NCI-H1694 treated with DMSO at 0.1 percent for 48 hours (cell line): ENCODE measurements at regions not wholly inside any gene's neighbourhood (a gene's known extent, or its start where the extent isn't known, plus 50 kb on each side); places are given as distances from the start of the nearest gene placed in this dataset.
"Not testable (repeated sequence)": the region's sequence is repeated elsewhere in the genome, so short reads cannot be mapped to it uniquely, and the experiment has no call there.

ENCODE experiments used
- DNase-seq: peaks from one replicate; lab custom pipeline; 2025; lab: John Stamatoyannopoulos, UW

DNA sequence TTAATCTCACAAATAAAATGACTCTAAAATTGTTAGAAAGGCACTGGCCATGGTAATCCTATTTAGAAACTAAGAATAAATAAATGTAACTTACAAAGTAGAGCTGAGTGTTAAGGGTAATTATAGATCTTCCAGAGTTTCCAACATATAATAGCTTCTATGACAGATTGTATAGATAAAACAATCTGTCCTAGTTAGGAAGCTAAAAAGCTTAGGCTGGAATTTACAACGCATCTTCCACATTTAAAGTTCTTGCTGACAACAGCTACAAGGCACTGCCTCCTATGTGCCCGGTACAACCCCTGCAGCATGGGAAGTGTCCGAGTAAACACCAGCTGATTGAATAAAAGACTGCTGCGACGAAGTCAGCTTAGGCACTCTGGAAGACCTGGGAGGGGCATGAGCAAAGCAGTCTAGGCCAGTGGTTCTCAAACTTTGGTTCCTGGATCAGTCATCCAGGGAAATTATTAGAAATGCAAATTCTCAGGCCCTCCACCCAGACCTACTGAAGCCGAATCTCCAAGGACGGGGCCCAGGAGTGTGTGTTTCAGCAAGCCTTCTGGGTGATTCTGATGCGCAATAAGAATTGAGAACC, 635.6 kb upstream of the TBX3 start:
- no peak for DNase-seq

DNA sequence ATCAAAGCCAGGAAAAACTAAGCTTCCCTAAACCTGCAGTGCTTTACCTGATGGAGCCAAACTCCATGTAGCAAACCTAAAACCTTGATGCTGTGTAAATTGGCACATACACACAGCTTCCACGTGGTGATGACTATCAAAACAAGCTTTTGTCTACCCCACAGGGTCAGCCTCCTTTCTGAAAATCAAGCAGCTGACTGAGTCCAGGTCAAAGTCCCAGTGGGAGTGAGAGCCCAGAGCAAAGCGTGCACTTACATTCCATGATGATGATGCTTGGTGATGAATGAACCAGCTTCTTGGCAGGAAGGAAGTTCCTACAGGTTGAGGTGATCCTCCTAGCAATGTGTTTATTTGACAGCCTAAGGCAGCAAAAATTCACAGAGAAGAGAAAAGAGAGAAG, 630.0 kb upstream of the TBX3 start:
- no peak for DNase-seq

DNA sequence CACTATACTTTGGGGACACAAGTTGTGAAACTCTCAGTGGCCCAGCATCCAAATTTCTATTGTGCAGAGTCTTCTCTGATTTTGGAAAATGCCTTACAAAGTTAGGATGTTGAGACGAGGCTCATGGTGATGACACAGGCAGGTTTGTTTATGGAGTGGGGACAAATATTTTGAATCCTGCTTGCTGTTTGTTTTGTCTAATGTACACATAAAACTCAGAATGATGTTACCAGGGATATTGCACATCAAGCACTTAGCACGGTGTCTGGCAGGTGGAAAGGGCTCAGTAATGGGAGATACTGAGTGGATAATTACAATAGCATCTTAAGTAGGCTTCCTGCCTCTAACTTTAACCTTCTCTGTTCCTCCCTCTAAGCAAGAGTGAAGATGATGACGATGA, 628.9 kb upstream of the TBX3 start:
- no peak for DNase-seq

DNA sequence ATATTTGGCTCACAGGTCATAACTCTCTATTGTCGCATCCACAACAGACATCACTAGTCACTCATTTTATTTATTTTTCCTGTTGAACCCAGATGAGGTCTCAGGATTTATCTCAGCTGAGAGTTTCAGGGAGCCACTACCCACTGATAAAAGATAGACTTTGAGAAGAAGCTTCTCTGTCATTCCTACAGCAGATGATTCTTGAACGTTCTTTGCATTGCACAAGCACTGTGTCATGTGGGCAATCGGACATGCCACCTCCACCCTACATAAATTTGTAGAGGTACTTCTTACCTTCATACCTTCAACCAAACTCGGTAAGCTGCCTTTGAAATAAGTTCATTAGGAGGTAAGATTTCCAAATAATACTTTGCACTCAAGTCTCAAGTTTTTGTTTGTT, 627.9 kb upstream of the TBX3 start:
- no peak for DNase-seq

DNA sequence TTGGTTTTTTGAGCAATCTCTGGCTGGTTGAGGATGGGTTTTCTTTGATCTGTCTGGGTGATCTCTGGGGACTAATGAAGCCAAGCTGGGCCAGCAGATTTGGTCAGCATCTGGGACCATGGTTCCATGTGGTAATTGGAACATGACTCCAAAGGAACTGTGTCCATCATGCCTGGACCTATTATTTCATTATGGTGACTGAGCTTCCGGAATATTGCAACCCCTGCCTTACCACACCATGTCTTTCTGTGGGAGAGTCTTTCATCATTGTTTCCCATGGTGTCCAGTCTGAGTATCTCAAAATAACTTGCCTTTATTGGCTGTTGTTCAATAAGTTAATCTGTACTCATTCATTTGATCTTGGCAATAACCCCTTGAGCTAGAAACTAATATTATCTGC, 624.9 kb upstream of the TBX3 start:
- DNase-seq = no peak

DNA sequence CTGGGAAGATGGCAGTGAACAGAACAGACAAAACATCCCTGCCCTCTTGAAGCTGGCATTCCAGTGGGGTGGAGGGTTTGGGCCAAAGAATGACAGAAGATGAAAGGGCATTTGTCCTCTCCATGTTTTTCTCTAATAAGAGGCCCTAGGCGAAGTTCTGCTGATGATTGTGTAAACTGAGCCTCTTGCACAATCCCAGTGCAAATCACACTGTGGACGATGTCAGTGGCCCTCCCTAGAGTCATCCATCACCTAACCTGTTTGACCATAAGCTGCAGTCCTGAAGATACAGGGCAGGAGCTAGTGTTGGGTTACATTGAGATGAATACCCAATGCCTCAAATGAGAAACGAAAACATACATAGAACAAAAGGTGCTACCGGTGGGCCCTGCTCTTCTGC, 622.4 kb upstream of the TBX3 start:
- no peak for DNase-seq

DNA sequence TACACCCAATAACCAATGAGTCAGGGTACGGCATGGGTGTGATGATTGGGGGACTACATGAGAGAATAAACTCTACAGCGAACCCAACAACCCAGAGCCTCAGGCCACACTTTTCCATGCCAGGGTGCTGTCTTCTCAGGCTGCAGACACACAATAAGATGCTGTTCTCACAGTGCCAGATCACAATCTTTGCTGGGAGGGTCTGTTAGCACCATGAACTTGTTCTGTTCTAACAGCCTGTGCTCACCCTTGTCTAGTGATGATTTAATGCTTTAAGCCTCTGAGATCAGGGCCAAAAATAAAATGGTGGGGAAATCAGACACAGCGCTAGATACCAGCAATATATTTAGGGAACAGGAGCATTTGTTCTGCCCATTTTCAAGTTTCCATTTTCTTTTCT, 621.9 kb upstream of the TBX3 start:
- no peak for DNase-seq

DNA sequence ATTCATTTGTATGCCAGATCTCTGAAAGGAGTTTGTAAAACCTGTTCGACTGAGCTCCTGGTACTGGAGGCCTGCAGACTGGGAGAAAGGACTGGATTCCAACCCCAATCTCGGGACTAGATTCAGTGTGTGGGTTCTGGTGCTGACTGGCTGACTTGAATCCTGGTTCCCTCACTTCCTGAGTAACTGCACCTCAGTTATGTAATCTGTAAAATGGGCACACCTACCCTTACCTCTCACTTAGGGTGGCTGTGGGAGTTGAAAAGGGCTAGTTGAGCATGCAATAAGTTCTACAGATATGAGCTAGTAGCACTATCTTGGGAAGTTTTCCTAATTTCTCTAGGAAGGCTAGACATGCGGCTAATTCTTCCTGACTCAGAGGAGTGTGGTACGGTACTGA, 621.3 kb upstream of the TBX3 start:
- no peak for DNase-seq

DNA sequence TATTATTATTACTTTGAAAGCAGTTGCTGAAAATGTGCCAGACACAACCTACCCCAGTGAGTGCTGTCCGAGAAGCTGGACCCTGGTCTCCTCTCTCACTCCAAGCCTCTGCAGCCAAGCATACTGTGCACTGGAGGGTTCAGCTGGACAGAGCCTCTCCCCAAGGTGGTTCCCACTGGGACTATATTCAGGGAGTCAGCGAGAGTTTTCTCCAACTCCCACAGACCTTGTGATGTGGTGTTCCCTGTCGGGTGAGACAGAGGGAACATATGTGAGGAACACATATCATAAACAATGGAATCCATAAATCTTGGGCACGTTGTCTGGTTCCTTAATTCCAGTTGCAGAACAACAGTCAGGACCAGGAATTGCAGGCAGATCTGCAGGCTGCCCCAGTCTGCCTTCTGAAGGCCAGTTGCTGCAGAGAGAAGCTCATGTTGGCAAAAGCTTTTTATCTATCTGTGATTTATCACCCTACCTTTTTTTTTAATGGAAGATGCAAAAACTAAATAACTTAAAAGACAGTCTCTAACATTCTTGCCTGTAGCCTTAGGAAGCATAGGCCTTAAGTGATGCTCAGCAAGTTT, 619.8 kb upstream of the TBX3 start:
- no peak for DNase-seq

DNA sequence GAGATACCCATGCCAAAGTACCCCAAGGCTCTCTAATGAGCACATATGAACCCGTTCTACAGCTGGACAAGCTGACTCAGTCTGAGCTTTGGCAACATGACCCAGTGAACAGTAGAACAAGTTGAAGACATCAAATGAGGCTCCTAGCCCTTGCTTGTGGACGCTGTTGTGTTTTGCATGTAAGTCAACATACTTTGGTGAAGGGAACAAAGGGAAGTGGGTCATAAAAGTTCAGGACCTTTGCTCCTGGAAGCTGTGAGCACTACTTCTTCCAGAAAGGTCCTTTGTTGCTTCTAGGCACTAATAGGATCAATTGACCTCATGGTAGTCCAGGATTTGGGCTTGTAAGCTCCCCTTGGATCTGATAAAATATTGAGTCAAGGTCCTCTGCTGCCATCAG, 613.5 kb upstream of the TBX3 start:
- no peak for DNase-seq

DNA sequence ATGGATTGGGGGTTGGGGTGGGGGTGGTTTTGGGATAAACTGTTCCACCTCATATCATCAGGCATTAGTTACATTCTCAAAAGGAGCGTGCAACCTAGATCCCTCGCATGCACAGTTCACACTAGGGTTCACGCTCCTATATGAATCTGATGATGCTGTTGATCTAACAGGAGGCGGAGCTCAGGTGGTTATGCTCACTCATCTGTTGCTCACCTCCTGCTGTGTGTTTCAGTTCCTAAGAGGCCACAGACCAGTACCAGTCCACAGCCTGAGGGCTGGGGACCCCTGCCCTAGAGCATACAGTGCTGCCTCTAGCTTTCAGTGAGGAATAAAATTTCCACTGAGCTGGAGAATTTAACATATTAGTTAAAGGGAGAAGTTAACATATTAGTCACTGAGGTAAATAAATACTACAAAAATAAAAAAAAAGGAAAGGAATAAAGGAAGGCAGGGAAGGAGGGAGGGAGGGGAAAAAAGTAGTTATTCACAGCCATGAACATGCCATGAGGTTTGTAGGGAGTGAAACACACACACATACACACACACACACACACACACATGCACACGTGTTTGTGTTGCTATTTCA, 612.7 kb upstream of the TBX3 start:
- DNase-seq = no peak

DNA sequence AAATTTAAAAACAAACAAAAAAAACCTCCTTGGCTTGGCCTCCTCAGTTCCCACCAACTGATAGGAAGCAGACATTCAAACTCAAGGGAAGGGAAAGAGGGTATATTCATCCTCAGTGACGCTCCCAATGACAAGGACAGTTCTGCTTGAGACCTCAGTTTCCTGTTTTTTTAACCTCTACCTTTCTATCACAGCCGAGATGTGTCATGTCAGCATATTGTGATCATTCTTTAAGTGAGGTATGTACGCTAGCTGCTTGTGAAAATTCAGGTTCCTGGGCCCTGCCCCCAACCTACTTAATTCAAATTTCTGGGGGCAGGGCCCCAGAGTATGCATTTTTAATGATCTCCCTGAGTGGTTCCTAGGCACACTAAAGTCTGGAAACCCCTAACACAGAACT, 611.9 kb upstream of the TBX3 start:
- DNase-seq = no peak

DNA sequence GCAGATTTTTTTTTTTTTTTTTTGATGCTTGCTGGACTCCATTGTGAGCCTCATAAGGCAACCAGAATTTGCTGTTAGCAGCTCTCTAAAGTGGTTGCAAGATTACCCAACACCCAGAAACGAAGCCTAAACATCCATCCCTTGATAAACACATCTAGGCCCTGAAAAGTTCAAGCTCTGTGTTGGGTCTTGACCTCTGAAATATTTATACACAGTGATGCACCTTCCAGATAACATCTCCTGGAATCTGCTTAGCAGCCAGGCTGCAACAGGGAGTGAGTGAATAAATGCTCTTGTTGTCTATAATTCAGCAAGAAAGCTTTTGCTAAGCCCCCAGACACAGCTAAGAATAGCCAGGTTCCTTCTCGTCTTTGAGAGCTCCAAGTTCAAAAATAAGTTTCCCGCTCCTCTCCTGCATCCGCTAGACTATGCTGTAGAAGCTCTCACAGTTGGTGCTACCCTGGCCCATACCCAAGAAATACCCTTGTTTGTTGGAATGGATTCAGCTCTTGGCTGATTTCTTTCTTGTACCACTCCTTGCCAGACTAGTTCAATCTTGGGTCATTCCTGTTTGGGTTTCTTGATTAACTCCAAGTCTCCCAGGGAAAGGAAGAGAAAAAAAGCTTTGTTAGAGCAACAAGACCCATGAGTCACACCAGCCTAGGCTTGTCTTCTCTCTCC, 610.6 kb upstream of the TBX3 start:
- no peak for DNase-seq

DNA sequence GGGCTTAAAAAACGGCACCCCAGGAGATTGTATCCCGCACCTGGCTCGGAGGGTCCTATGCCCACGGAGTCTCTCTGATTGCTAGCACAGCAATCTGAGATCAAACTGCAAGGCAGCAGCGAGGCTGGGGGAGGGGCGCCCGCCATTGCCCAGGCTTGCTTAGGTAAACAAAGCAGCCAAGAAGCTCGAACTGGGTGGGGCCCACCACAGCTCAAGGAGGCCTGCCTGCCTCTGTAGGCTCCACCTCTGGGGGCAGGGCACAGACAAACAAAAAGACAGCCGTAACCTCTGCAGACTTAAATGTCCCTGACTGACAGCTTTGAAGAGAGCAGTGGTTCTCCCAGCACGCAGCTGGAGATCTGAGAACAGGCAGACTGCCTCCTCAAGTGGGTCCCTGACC, 601.5 kb upstream of the TBX3 start:
- DNase-seq = not testable (repeated sequence)

DNA sequence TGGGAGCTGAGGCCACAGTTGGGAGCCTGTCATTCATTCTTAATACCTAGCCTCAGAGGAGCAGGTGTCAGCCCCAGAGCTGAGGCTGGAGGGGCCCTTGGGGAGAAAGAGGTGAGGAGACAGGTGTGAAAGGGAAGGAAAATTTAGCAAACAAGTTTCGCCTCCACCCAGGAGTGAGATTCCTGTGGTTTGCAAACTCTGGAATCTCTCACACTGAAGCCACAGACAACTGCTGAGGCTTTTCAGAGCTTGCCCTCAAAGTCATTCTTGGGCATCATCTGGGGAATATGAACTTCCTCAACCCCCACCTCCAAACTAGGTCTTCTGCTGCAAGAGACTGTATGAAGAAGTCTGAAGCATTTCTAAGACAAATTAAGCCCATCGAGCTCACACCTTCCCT, 589.5 kb upstream of the TBX3 start:
- no peak for DNase-seq

DNA sequence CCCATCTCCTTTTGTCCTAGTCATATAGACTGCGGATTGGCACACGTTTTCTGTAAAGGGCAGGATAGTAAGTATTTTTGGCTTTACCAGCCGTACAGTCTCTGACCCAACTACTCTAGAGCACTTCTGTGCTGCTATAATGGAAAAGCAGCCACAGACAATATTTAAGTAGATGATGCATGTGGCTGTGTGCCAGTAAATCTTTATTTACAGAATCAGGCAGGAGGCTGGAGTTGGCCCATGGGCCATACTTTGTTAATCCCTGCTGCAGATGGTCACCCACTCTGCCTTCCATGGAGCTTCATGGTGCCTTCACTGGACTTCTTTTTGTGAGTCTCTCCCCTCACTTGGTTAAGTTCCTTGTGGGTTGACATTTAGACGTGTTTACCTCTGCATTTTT, 584.5 kb upstream of the TBX3 start:
- no peak for DNase-seq

DNA sequence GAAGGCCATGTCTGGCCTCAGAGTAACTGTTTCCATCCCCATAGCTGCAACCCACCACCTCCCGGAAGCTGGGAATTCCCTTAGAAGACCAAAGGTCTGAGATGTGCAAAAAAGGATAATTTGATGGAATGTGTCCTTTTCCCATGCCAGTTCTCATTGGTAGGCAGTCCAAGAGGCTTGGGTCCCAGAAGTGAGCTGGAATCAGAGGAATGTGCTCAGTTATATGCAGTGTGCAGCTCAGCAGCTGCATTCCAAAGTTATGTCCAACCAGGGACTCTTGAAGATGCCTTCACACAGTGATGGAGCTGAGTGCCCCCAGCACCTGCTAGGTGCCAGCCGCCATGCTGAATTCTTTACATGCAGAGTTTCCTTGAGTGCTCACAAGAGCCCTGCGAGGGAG, 583.9 kb upstream of the TBX3 start:
- no peak for DNase-seq

DNA sequence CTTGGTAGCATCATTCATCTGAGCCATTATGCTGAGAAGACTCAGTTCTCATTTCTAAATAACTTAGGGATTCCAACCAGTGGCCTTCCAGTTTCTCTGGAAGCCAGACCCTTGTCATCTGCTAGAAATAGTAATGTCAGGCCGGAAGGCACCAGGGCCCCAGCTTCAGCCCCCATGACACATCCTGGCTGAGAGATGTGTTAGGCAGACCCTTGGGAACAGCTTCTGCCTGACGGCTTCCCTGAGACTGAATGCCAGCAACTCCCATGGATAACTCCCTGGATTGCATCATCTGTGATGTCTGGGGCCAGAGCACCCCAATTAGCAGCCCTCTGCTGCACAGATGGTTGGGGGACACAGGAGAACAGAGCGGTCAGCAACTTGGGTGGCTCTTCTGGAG, 583.5 kb upstream of the TBX3 start:
- no peak for DNase-seq

DNA sequence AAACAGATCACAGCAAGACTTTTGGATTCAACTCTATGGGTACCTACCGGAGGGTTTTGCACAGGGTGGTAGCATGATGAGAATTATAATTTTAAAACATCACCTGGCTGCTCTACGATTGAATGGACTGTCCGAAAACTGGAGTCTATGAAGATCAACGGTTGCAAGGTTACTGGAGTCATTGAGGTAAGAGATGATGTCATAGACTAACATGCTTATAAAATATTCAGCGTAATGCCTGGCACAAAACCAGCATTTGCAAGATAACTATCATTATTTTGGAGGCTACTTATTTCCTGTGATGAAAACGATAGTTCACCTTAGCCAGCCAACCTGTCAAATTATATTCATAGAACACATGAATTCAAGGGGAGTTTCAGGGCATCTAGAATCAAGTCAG, 580.6 kb upstream of the TBX3 start:
- no peak for DNase-seq

DNA sequence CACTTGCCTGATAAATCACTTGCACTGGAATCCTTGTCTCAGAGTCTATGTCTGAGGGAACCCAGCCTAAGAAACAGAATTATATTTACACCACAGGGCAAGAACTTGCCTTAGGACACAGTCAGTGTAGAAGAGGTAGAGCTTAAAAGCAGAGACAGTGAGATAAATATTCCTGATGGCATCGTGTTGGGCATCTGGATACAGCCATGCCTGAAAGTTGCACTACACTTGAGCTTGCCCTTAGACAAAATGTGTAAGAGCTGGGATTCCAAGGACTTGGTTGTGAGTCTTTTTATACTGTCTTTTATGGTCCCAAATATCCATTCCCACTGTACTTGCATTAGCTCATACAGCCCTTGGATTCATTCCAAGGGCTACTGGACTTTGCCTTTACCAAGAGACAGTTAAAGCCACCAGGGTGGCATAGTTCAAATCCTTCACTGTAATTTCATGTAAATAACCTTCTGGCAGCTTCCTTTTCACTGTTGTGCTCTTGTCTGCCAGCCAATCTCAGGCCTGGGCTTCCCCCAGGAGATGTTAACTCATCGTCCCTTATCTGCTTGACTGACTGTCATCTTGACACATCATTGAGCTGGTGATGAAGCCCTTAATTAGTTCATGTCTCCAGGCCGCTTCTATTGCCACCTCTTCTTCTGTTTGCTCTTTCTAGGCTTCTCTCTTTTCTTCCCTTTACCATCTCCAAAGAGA, 577.9 kb upstream of the TBX3 start:
- no peak for DNase-seq

DNA sequence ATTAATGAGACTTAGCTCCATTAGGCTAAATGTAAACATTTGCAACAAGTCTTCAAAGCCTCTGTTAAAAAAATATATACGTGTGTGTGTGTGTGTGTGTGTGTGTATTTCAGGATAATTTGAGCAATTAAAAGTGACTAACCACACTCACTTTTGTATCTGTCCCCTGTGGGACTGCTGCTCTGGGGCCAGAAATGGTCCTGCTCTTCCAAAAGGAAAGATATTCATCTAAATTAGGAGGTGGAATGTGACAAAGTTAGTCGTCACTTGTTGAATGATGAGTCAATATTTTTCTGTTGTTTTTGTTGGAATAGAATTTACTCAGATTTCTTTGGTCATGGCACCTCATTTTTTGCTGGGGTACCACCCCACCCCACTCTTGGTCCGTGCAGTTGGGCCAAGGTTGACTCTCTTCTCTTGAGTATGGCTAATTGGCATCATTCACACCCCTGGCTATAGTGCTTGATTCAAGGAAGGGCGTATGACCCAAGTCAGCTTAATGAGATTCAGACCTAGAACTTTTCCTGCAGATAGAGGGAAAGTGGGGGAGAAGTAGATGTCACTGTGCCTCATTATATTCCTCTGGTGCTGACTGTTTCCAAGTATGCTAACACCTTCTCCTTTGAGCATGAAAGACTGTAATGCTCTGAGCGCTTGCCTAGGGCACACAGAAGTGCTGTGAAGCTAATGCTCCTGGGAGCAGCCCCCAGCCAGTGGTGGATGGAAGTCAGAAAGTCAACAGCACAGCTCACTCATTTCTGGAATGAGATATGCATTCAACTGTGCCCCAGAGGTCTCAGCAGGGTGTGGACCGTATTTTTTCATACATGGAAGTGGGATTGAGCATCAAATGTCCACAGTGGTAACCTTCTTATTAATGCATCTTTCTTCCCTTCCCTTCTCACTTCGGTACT, 577.0 kb upstream of the TBX3 start:
- DNase-seq = no peak
